PFSK-1 (cell line): ENCODE measurements at regions not wholly inside any gene's neighbourhood (a gene's known extent, or its start where the extent isn't known, plus 50 kb on each side); places are given as distances from the start of the nearest gene placed in this dataset.

Experiments
- POLR2AphosphoS5 ChIP-seq: IDR thresholded peaks from 2 replicates; pipeline ENCODE4 v1.6.1; 2012; ENCODE audit warnings: low read depth, mild to moderate bottlenecking, control low read depth, low read length, moderate library complexity
- SIN3A ChIP-seq: IDR thresholded peaks from 2 replicates; pipeline ENCODE4 v1.6.1; 2012; ENCODE audit warnings: mild to moderate bottlenecking, low read length, moderate library complexity, borderline replicate concordance; ENCODE audit not compliant: insufficient read depth
- TAF1 ChIP-seq: IDR thresholded peaks from 2 replicates; pipeline ENCODE4 v1.6.1; 2012; ENCODE audit warnings: low read length, control low read depth, borderline replicate concordance; ENCODE audit not compliant: insufficient read depth
- TF ChIP-seq, protein P1 (sequence below), 2 experiments: IDR thresholded peaks; 2 replicates each; pipeline versions ENCODE4 v1.6.1 to v1.8.0; 2011 to 2012; ENCODE audit warnings: low read depth in 2 of 2, low read length in 2 of 2, control low read depth in 1 of 2, inconsistent platforms in 1 of 2, mild to moderate bottlenecking in 1 of 2, moderate library complexity in 1 of 2; ENCODE audit not compliant: insufficient read depth in 1 of 2

DNA sequence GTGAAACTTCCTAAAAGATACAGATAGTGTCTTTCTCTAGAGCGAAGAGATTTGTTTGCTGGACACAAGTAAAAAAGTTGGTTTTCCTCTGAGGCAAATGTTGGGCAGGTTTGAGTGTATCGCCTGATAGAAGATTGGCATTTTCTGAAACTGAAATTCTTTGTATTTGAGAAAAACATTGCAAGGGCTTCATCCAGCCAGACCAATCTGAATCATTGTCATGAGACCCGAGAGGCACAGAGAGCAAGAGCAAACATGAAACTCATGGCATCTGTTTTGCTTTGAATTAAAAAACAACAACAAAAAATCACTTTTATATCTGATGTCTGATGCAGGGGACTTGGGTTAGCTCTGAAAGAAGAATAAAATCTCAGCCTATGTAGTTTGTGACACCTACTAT is 379.3 kb upstream of the NCAM2 start:
- TF ChIP-seq, protein P1, sequence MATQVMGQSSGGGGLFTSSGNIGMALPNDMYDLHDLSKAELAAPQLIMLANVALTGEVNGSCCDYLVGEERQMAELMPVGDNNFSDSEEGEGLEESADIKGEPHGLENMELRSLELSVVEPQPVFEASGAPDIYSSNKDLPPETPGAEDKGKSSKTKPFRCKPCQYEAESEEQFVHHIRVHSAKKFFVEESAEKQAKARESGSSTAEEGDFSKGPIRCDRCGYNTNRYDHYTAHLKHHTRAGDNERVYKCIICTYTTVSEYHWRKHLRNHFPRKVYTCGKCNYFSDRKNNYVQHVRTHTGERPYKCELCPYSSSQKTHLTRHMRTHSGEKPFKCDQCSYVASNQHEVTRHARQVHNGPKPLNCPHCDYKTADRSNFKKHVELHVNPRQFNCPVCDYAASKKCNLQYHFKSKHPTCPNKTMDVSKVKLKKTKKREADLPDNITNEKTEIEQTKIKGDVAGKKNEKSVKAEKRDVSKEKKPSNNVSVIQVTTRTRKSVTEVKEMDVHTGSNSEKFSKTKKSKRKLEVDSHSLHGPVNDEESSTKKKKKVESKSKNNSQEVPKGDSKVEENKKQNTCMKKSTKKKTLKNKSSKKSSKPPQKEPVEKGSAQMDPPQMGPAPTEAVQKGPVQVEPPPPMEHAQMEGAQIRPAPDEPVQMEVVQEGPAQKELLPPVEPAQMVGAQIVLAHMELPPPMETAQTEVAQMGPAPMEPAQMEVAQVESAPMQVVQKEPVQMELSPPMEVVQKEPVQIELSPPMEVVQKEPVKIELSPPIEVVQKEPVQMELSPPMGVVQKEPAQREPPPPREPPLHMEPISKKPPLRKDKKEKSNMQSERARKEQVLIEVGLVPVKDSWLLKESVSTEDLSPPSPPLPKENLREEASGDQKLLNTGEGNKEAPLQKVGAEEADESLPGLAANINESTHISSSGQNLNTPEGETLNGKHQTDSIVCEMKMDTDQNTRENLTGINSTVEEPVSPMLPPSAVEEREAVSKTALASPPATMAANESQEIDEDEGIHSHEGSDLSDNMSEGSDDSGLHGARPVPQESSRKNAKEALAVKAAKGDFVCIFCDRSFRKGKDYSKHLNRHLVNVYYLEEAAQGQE (IDR thresholded peaks at IDR 0.05; ENCODE audit: insufficient read depth in 1 of 2, low read depth in 2 of 2, low read length in 2 of 2), result no peak
- TF ChIP-seq POLR2AphosphoS5 (no peak), SIN3A (no peak), TAF1 (no peak)
